Epithelial cell of proximal tubule (primary cell): ENCODE measurements at regions not wholly inside any gene's neighbourhood (a gene's known extent, or its start where the extent isn't known, plus 50 kb on each side); places are given as distances from the start of the nearest gene placed in this dataset.

Experiments
- DNase-seq: peaks from one replicate; pipeline ENCODE4 v3.0.0-alpha.2; 2011; ENCODE audit warnings: low read depth
- H3K4me3 ChIP-seq: 2 replicates; pipeline ENCODE4 v1.5.1; 2011; ENCODE audit warnings: low read depth, mild to moderate bottlenecking, low read length
- CTCF ChIP-seq: conservative IDR thresholded peaks from 2 replicates; pipeline ENCODE4 v1.5.1; 2012; ENCODE audit warnings: low read depth, mild to moderate bottlenecking, low read length

GRCh38 chr18:39737869-39738268, 2172.3 kb upstream of the CELF4 start:
- H3K4me3 ChIP-seq = no peak overlapping the region
- no peak for DNase-seq
- TF ChIP-seq CTCF = no peak

GRCh38 chr18:39732918-39733317, 2167.3 kb upstream of the CELF4 start:
- H3K4me3 ChIP-seq = no peak overlapping the region
- no peak for DNase-seq
- peak; percentile 24 for TF ChIP-seq CTCF

GRCh38 chr18:39730606-39731005, 2165.0 kb upstream of the CELF4 start:
- no peak overlapping the region for H3K4me3 ChIP-seq
- TF ChIP-seq CTCF = no peak
- no peak for DNase-seq

- no peak for TF ChIP-seq CTCF
- no peak for DNase-seq
These were observed 2159.1 kb upstream of the CELF4 start for GRCh38 chr18:39724652-39725051.

GRCh38 chr18:39721712-39722111, 2156.1 kb upstream of the CELF4 start:
- DNase-seq = no peak
- no peak for TF ChIP-seq CTCF
- no peak overlapping the region for H3K4me3 ChIP-seq

More at GRCh38 chr18:39724652-39725051, 2159.1 kb upstream of the CELF4 start:
- H3K4me3 ChIP-seq = no peak overlapping the region

GRCh38 chr18:39713961-39714360, 2148.4 kb upstream of the CELF4 start:
- no peak for TF ChIP-seq CTCF
- H3K4me3 ChIP-seq = no peak overlapping the region
- DNase-seq = no peak

- no peak for DNase-seq
- H3K4me3 ChIP-seq = no peak overlapping the region
- TF ChIP-seq CTCF = no peak
These were observed 2146.1 kb upstream of the CELF4 start for GRCh38 chr18:39711701-39712100.
